Duodenal mucosa (tissue), 2 donors: ENCODE measurements at regions not wholly inside any gene's neighbourhood (a gene's known extent, or its start where the extent isn't known, plus 50 kb on each side); places are given as distances from the start of the nearest gene placed in this dataset.

ENCODE experiments used
- H3K27ac ChIP-seq: one replicate; pipeline ENCODE4 v1.7.0; 2013; ENCODE audit warnings: low read depth, low read length
- H3K27me3 ChIP-seq, 2 donors: one replicate each; pipeline ENCODE4 v1.7.0; 2013; ENCODE audit warnings: low read length in 2 of 2, control low read depth in 1 of 2; ENCODE audit not compliant: insufficient read depth in 2 of 2, control insufficient read depth in 1 of 2
- H3K36me3 ChIP-seq, 2 donors: one replicate each; pipeline ENCODE4 v1.7.0; 2013; ENCODE audit warnings: low read length in 2 of 2, control low read depth in 1 of 2; ENCODE audit not compliant: insufficient read depth in 2 of 2, control insufficient read depth in 1 of 2
- H3K4me1 ChIP-seq, 2 donors: one replicate each; pipeline ENCODE4 v1.7.0; 2013; ENCODE audit warnings: low read length in 2 of 2, control low read depth in 1 of 2; ENCODE audit not compliant: insufficient read depth in 2 of 2, control insufficient read depth in 1 of 2
- H3K4me3 ChIP-seq, 2 donors: one replicate each; pipeline ENCODE4 v1.7.0; 2013; ENCODE audit warnings: low read length in 2 of 2, low read depth in 1 of 2
- H3K9ac ChIP-seq, 2 donors: one replicate each; pipeline ENCODE4 v1.7.0; 2013; ENCODE audit warnings: low read length in 2 of 2, low read depth in 1 of 2
- H3K9me3 ChIP-seq, 2 donors: one replicate each; pipeline ENCODE4 v1.7.0; 2013; ENCODE audit warnings: low read length in 2 of 2, control low read depth in 1 of 2; ENCODE audit not compliant: control insufficient read depth in 1 of 2

GRCh38 chr1:229190057-229190575 is 80.8 kb upstream of the RAB4A start:
- H3K9me3 ChIP-seq: no peaks in the 10 kb centered on the region
- no peak overlapping the region for H3K4me3 ChIP-seq
- H3K4me1 ChIP-seq: peaks cover 0 to 9% of the 10 kb centered on the region in 2 donors
- no peaks in the 10 kb centered on the region for H3K27me3 ChIP-seq
- H3K27ac ChIP-seq: no peak overlapping the region
- H3K9ac ChIP-seq: no peak overlapping the region
- no peaks in the 10 kb centered on the region for H3K36me3 ChIP-seq

DNA sequence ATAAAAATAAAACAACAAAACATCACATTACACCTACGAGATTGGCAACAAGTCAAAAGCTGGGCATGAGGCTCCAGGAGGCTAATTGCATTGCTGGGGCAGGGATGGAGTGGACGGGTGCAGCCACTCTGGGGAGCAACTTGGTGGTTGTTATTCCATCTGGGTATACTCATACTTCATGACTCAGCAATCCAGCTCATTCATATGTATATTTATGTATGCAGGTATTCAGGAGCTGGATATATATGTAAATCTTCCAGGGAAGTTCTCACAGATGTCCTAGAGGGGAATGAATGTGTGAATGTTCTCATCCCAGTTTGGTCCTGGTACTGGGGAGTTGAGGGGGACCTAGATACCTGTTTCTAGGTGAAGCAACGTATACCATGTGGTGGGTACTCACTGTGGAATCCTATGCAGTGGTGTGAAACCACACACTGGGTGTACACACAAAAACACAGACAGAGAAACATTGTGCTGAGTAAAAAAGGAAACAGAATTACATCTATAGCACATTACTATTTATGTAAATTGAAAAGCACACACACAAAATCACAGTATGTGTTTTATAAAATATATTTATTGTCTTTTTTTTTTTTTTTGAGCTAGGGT is 79.7 kb upstream of the RAB4A start:
- no peaks in the 10 kb centered on the region for H3K36me3 ChIP-seq
- H3K4me1 ChIP-seq: peaks cover 0 to 9% of the 10 kb centered on the region in 2 donors
- H3K9me3 ChIP-seq: no peaks in the 10 kb centered on the region
- no peak overlapping the region for H3K9ac ChIP-seq
- H3K4me3 ChIP-seq: no peak overlapping the region
- no peaks in the 10 kb centered on the region for H3K27me3 ChIP-seq
- no peak overlapping the region for H3K27ac ChIP-seq

- Histone ChIP-seq H3K4me3 (no peak overlapping the region), H3K9me3 (no peaks in the 10 kb centered on the region), H3K27ac (no peak overlapping the region), H3K36me3 (no peaks in the 10 kb centered on the region), H3K27me3 (no peaks in the 10 kb centered on the region), H3K4me1 (peaks cover 0 to 4% of the 10 kb centered on the region in 2 donors), H3K9ac (no peak overlapping the region)
Observed at GRCh38 chr1:229192031-229192430, 78.9 kb upstream of the RAB4A start.

DNA sequence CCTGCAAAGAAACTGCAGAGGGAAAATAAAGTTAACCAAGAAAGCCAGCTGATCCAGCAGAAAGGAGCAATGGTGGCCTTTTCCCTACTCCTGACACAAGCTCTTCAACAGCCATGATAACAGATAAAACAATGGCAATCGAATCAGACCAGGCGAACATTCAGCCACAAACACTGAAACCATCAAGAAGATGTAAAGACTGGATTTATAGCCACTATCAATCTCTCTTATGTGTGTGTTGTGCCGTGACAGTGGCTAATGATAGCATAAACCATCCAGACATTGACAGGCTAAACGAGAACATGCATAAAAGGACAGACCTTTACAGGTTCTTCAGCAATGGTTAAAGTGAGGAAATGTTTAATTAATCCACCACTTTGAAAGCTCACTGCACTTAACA is 78.1 kb upstream of the RAB4A start:
- no peak overlapping the region for H3K9ac ChIP-seq
- no peaks in the 10 kb centered on the region for H3K9me3 ChIP-seq
- H3K4me1 ChIP-seq: peaks cover 0 to 4% of the 10 kb centered on the region in 2 donors
- no peaks in the 10 kb centered on the region for H3K36me3 ChIP-seq
- H3K4me3 ChIP-seq: no peak overlapping the region
- H3K27ac ChIP-seq: no peak overlapping the region
- no peaks in the 10 kb centered on the region for H3K27me3 ChIP-seq

DNA sequence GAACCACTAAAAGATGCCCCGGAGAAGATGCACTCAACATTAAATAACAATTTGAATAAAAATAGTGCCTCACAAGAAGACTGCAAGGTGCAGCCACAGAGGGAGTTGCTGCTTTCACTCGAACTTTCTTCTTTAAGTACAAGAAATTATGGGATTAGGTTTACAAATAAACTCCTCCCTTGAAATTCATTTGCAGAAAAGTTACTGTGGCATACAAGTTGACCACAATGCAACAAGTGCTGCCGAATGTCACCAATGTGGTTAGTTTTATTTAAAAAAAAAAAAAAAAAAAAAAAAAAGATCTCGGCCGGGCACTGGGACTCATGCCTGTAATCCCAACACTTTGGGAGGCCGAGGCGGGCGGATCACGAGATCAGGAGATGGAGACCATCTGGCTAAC is 76.8 kb upstream of the RAB4A start:
- H3K4me3 ChIP-seq: no peak overlapping the region
- peaks cover 0 to 6% of the 10 kb centered on the region in 2 donors for H3K4me1 ChIP-seq
- H3K27ac ChIP-seq: no peak overlapping the region
- no peaks in the 10 kb centered on the region for H3K27me3 ChIP-seq
- no peaks in the 10 kb centered on the region for H3K36me3 ChIP-seq
- no peak overlapping the region for H3K9ac ChIP-seq
- no peaks in the 10 kb centered on the region for H3K9me3 ChIP-seq

- H3K36me3 ChIP-seq: no peaks in the 10 kb centered on the region
- peaks cover 7 to 13% of the 10 kb centered on the region in 2 donors for H3K4me1 ChIP-seq
- no peak overlapping the region for H3K4me3 ChIP-seq
- H3K9ac ChIP-seq: no peak overlapping the region
- H3K9me3 ChIP-seq: no peaks in the 10 kb centered on the region
- H3K27ac ChIP-seq: no peak overlapping the region
- H3K27me3 ChIP-seq: no peaks in the 10 kb centered on the region
Observed at GRCh38 chr1:229195246-229195645, 75.7 kb upstream of the RAB4A start.

GRCh38 chr1:229196404-229197264 is 74.3 kb upstream of the RAB4A start:
- Histone ChIP-seq H3K27me3 (no peaks in the 10 kb centered on the region), H3K4me3 (no peak overlapping the region), H3K9ac (no peak overlapping the region), H3K4me1 (peaks cover 7 to 13% of the 10 kb centered on the region in 2 donors), H3K9me3 (no peaks in the 10 kb centered on the region), H3K36me3 (no peaks in the 10 kb centered on the region), H3K27ac (no peak overlapping the region)

DNA sequence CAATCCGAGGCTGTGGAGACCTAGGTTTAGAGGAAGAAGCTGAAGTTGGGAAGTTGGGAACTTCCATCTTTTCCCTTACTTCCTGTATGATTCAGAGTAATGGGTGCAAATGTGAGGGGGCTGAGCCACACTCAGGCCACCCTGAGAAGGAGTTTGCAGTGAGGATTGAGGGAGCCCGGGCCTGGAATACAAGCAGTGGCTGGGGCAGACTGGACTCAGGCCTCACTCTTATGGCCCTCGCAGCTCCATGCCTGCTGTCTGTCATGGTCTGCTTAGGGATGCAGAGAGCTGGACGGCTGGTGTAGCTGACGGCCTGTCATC is 73.7 kb upstream of the RAB4A start:
- H3K4me3 ChIP-seq: no peak overlapping the region
- H3K4me1 ChIP-seq: peaks cover 7 to 9% of the 10 kb centered on the region in 2 donors
- H3K9ac ChIP-seq: no peak overlapping the region
- H3K27me3 ChIP-seq: no peaks in the 10 kb centered on the region
- no peak overlapping the region for H3K27ac ChIP-seq
- no peaks in the 10 kb centered on the region for H3K36me3 ChIP-seq
- H3K9me3 ChIP-seq: no peaks in the 10 kb centered on the region

- Histone ChIP-seq H3K9me3 (no peaks in the 10 kb centered on the region), H3K27ac (no peak overlapping the region), H3K4me1 (peaks cover 7 to 9% of the 10 kb centered on the region in 2 donors), H3K36me3 (no peaks in the 10 kb centered on the region), H3K9ac (peak overlapping the region in 1 of 2 donors; percentile 47), H3K27me3 (no peaks in the 10 kb centered on the region), H3K4me3 (peak overlapping the region; percentile 20 to 55)
Observed at GRCh38 chr1:229199261-229200243, 71.4 kb upstream of the RAB4A start.
